Right lobe of liver (tissue), 6 donors: ENCODE measurements at regions not wholly inside any gene's neighbourhood (a gene's known extent, or its start where the extent isn't known, plus 50 kb on each side); places are given as distances from the start of the nearest gene placed in this dataset.

ENCODE experiments used
- ATAC-seq, 4 donors: fragments of 200-7000 bp; cut with Tn5 transposase; one replicate each; pipeline ENCODE4 v1.9.1; 2020; ENCODE audit warnings: mild to moderate bottlenecking in 4 of 4, moderate library complexity in 4 of 4
- DNase-seq, 3 donors: peaks; one replicate each; pipeline ENCODE4 v3.0.0-alpha.2; 2020
- H3K27ac ChIP-seq, 3 donors: fragments of 200-600 bp; one replicate each; pipeline ENCODE4 v1.8.0; 2022
- H3K27me3 ChIP-seq, 2 donors: fragments of 200-600 bp; one replicate each; pipeline ENCODE4 v1.8.0; 2022
- H3K36me3 ChIP-seq, 4 donors: fragments of 200-600 bp; sonication (generic) in 1 of 4; one replicate each; pipeline versions ENCODE4 v1.5.1 to v1.8.0; 2017 to 2022; ENCODE audit warnings: control low read depth in 1 of 4
- H3K4me1 ChIP-seq, 4 donors: fragments of 200-600 bp; sonication (generic) in 1 of 4; one replicate each; pipeline versions ENCODE4 v1.5.1 to v1.8.0; 2017 to 2022; ENCODE audit warnings: control low read depth in 1 of 4
- H3K4me3 ChIP-seq, 3 donors: fragments of 200-600 bp; one replicate each; pipeline ENCODE4 v1.8.0; 2022
- H3K9me3 ChIP-seq, 4 donors: fragments of 200-600 bp; sonication (generic) in 1 of 4; one replicate each; pipeline versions ENCODE4 v1.5.1 to v1.8.0; 2017 to 2022; ENCODE audit warnings: control low read depth in 1 of 4
- POLR2A ChIP-seq: fragments of 450-650 bp; IDR thresholded peaks from one replicate; pipeline ENCODE4 v1.6.1; 2017; ENCODE audit warnings: antibody characterized with exemption, mild to moderate bottlenecking
- WGBS: methylation state at CpG from one replicate; pipeline ENCODE4 v1.1.6; 2018; ENCODE audit warnings: low coverage, low lambda C conversion rate; ENCODE audit not compliant: insufficient coverage; ENCODE audit errors: missing lambda C conversion rate; 5-methylcytosine and 5-hydroxymethylcytosine counted together
- intact Hi-C, 2 donors: fragments of 100-400 bp; cut with DNase I; formaldehyde crosslinking; loops; one replicate each; pipeline versions ENCODE4 v1.11.2 to v1.14.1; 2022
- TF ChIP-seq, protein P1 (sequence below), 4 donors: fragments of 200-600 bp in 3 of 4; fragments of 450-650 bp in 1 of 4; IDR thresholded peaks; one replicate each; pipeline versions ENCODE4 v1.5.1 to v1.8.0; 2016 to 2022; ENCODE audit warnings: antibody characterized with exemption in 4 of 4, mild to moderate bottlenecking in 2 of 4
- donor health status: DM: no; HTN: yes; CAD: no.
- donor health status: DM: no; HTN: no; CAD: no.
- donor health status: DM: no; HTN: no; CAD: no.
- donor health status: DM: no; HTN: yes; CAD: no.
- donor health status: DM: no; HTN: yes; CAD: no.

DNA sequence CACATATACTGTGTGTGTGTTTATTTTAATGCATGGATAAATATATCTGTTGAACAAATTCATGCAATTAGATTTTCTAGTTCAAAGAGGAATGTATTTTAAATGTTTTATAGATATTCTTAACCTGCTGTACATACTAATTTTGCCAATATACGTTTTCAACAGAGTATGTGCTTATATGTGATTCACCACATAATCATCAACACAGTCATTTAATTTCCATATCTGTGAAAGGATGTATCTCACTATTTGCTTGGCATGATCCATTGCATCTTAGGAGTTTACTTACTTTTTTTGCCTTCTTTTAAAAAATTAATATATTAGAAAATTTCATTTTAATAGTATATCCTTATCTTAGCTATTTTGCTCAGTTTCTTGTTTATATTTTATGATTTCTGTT lies 902.3 kb upstream of the CITED2 start:
- Histone ChIP-seq H3K27me3 (no peaks in the 10 kb centered on the region), H3K36me3 (no peaks in the 10 kb centered on the region), H3K4me1 (no peaks in the 10 kb centered on the region), H3K4me3 (no peak overlapping the region), H3K27ac (no peak overlapping the region), H3K9me3 (no peaks in the 10 kb centered on the region)
- 77% methylated on average over 1 of the region's 1 CpG for WGBS
- intact Hi-C loops = no loop called here
- ATAC-seq (no peak), DNase-seq (no peak)
- no peak for TF ChIP-seq POLR2A
- TF ChIP-seq, protein P1, sequence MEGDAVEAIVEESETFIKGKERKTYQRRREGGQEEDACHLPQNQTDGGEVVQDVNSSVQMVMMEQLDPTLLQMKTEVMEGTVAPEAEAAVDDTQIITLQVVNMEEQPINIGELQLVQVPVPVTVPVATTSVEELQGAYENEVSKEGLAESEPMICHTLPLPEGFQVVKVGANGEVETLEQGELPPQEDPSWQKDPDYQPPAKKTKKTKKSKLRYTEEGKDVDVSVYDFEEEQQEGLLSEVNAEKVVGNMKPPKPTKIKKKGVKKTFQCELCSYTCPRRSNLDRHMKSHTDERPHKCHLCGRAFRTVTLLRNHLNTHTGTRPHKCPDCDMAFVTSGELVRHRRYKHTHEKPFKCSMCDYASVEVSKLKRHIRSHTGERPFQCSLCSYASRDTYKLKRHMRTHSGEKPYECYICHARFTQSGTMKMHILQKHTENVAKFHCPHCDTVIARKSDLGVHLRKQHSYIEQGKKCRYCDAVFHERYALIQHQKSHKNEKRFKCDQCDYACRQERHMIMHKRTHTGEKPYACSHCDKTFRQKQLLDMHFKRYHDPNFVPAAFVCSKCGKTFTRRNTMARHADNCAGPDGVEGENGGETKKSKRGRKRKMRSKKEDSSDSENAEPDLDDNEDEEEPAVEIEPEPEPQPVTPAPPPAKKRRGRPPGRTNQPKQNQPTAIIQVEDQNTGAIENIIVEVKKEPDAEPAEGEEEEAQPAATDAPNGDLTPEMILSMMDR (IDR thresholded peaks at IDR 0.05) = no peak

GRCh38 chr6:140276133-140276532 lies 901.7 kb upstream of the CITED2 start:
- intact Hi-C loops = no loop called here
- Histone ChIP-seq H3K36me3 (no peaks in the 10 kb centered on the region), H3K4me3 (no peak overlapping the region), H3K27ac (no peak overlapping the region), H3K9me3 (no peaks in the 10 kb centered on the region), H3K27me3 (no peaks in the 10 kb centered on the region), H3K4me1 (no peaks in the 10 kb centered on the region)
- DNase-seq (no peak), ATAC-seq (no peak)
- WGBS = 88% methylated on average over 1 of the region's 1 CpG
- TF ChIP-seq, protein P1 (IDR thresholded peaks at IDR 0.05) = no peak
- no peak for TF ChIP-seq POLR2A

- no peaks in the 10 kb centered on the region for H3K27me3 ChIP-seq
- intact Hi-C loops = no loop called here
- TF ChIP-seq, protein P1 (IDR thresholded peaks at IDR 0.05) = no peak
- no peak for TF ChIP-seq POLR2A
- H3K4me3 ChIP-seq = no peak overlapping the region
- DNase-seq = no peak
- no peaks in the 10 kb centered on the region for H3K4me1 ChIP-seq
- no peak for ATAC-seq
- no peak overlapping the region for H3K27ac ChIP-seq
- no peaks in the 10 kb centered on the region for H3K36me3 ChIP-seq
- H3K9me3 ChIP-seq = no peaks in the 10 kb centered on the region
Measured at GRCh38 chr6:140275725-140276124, 901.3 kb upstream of the CITED2 start.

DNA sequence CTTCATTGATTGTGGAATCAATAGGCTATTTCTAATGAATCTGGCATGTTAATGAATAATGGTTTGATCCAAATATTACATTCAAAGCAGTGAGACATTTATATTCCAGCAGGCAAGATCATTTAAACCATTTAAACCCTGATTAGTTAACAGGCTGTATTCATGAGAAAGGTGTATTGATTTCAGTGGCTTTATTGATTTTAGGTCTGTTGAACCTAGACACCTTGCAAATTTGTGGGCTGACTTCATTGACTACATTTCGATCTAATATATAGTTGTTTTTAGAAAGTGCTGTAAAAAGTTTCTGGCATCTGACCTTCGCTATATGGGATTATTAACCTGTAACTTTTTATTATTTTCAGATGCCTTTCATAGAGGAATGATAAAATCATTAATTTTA lies 900.1 kb upstream of the CITED2 start:
- H3K36me3 ChIP-seq = no peaks in the 10 kb centered on the region
- no peak overlapping the region for H3K27ac ChIP-seq
- WGBS = 65% methylated on average over 2 of the region's 2 CpGs
- DNase-seq (no peak), ATAC-seq (no peak)
- H3K4me3 ChIP-seq = no peak overlapping the region
- TF ChIP-seq POLR2A = no peak
- TF ChIP-seq, protein P1 (IDR thresholded peaks at IDR 0.05) = no peak
- intact Hi-C loops = no loop called here
- no peaks in the 10 kb centered on the region for H3K27me3 ChIP-seq
- H3K4me1 ChIP-seq = no peaks in the 10 kb centered on the region
- H3K9me3 ChIP-seq = no peaks in the 10 kb centered on the region

DNA sequence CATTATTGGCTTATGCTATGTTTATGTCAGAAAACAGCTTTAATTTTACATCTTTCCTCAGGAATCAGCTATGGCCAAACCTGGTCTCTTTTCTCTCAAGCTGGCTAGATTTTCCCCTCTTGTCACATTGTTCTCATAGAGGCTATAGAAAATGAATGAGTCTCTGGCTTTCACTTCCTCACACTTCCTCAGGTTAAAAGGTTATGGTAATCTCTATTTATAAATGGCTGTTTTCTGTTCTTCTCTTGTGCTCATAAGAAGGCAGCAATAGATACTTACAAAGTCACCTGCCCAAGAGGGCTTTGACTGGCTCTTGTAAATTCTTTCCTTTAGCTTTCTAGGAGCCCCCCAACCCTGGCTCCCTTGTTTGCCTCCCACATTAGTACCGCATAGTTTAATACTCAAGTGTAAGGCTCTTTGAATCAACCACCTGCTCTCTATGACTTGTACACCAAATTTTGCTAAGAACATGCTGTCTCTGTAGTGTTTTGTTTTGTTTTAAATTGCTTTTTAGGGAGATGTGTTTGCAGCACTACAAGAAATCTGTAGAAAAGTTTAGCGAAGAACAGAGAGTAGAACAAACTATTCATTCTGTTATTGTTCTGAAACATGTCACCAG lies 897.4 kb upstream of the CITED2 start:
- Histone ChIP-seq H3K4me1 (no peaks in the 10 kb centered on the region), H3K36me3 (no peaks in the 10 kb centered on the region), H3K27me3 (no peaks in the 10 kb centered on the region), H3K27ac (no peak overlapping the region), H3K4me3 (no peak overlapping the region), H3K9me3 (no peaks in the 10 kb centered on the region)
- 86% methylated on average over 2 of the region's 2 CpGs for WGBS
- TF ChIP-seq, protein P1 (IDR thresholded peaks at IDR 0.05) = no peak
- no peak for TF ChIP-seq POLR2A
- peak in 2 of 4 donors; percentile 41 to 57 for ATAC-seq
- intact Hi-C loops = no loop called here
- no peak for DNase-seq
